ENCODE measurements at regions not wholly inside any gene's neighbourhood (a gene's known extent, or its start where the extent isn't known, plus 50 kb on each side); places are given as distances from the start of the nearest gene placed in this dataset.

DNA sequence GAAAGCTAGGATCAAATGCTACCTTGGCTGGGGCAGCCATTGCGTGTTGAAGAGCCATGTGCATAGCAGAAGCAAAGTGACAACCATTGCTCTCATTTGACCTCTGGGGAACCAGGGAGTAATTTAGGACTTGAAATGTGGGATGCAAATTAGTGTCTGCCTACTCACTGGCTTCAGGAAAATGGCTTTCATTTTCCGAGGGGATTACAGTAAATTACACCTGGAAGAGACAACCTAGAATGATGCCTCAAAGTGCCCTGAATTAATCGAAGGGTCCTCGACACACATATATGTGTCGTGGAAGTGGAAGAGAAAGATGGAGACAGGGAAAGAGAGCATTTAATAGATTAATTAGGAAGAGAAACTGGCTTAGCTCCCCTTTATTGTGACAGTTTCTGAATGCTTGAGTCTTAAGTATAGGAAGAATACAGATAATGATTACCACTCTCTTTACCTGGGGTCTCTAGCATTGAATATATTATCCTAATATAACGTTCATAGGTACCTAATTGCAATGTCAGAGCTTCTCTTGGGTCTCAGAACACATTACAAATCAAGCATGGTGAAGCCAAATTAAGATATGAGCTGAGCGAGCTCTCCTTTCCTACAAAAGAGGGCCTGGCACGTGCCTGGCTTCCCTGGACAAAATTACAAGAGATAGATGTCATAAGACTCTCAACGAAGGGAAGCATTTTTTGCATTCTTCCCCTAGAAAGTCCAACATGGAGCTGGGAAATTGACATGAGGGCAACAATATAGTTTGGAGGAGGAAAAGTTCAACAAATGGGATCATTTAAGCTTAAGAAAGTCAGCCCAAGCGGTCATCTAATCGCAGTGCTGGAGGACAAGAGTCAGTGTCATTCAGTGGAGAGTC, 59.5 kb downstream of the MYCN start (continued):
- TF ChIP-seq, protein P1, sequence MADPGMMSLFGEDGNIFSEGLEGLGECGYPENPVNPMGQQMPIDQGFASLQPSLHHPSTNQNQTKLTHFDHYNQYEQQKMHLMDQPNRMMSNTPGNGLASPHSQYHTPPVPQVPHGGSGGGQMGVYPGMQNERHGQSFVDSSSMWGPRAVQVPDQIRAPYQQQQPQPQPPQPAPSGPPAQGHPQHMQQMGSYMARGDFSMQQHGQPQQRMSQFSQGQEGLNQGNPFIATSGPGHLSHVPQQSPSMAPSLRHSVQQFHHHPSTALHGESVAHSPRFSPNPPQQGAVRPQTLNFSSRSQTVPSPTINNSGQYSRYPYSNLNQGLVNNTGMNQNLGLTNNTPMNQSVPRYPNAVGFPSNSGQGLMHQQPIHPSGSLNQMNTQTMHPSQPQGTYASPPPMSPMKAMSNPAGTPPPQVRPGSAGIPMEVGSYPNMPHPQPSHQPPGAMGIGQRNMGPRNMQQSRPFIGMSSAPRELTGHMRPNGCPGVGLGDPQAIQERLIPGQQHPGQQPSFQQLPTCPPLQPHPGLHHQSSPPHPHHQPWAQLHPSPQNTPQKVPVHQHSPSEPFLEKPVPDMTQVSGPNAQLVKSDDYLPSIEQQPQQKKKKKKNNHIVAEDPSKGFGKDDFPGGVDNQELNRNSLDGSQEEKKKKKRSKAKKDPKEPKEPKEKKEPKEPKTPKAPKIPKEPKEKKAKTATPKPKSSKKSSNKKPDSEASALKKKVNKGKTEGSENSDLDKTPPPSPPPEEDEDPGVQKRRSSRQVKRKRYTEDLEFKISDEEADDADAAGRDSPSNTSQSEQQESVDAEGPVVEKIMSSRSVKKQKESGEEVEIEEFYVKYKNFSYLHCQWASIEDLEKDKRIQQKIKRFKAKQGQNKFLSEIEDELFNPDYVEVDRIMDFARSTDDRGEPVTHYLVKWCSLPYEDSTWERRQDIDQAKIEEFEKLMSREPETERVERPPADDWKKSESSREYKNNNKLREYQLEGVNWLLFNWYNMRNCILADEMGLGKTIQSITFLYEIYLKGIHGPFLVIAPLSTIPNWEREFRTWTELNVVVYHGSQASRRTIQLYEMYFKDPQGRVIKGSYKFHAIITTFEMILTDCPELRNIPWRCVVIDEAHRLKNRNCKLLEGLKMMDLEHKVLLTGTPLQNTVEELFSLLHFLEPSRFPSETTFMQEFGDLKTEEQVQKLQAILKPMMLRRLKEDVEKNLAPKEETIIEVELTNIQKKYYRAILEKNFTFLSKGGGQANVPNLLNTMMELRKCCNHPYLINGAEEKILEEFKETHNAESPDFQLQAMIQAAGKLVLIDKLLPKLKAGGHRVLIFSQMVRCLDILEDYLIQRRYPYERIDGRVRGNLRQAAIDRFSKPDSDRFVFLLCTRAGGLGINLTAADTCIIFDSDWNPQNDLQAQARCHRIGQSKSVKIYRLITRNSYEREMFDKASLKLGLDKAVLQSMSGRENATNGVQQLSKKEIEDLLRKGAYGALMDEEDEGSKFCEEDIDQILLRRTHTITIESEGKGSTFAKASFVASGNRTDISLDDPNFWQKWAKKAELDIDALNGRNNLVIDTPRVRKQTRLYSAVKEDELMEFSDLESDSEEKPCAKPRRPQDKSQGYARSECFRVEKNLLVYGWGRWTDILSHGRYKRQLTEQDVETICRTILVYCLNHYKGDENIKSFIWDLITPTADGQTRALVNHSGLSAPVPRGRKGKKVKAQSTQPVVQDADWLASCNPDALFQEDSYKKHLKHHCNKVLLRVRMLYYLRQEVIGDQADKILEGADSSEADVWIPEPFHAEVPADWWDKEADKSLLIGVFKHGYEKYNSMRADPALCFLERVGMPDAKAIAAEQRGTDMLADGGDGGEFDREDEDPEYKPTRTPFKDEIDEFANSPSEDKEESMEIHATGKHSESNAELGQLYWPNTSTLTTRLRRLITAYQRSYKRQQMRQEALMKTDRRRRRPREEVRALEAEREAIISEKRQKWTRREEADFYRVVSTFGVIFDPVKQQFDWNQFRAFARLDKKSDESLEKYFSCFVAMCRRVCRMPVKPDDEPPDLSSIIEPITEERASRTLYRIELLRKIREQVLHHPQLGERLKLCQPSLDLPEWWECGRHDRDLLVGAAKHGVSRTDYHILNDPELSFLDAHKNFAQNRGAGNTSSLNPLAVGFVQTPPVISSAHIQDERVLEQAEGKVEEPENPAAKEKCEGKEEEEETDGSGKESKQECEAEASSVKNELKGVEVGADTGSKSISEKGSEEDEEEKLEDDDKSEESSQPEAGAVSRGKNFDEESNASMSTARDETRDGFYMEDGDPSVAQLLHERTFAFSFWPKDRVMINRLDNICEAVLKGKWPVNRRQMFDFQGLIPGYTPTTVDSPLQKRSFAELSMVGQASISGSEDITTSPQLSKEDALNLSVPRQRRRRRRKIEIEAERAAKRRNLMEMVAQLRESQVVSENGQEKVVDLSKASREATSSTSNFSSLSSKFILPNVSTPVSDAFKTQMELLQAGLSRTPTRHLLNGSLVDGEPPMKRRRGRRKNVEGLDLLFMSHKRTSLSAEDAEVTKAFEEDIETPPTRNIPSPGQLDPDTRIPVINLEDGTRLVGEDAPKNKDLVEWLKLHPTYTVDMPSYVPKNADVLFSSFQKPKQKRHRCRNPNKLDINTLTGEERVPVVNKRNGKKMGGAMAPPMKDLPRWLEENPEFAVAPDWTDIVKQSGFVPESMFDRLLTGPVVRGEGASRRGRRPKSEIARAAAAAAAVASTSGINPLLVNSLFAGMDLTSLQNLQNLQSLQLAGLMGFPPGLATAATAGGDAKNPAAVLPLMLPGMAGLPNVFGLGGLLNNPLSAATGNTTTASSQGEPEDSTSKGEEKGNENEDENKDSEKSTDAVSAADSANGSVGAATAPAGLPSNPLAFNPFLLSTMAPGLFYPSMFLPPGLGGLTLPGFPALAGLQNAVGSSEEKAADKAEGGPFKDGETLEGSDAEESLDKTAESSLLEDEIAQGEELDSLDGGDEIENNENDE (IDR thresholded peaks at IDR 0.05; ENCODE audit: insufficient replicate concordance, low read length), result no peak
- TF ChIP-seq POLR2AphosphoS5 (IDR thresholded peaks at IDR 0.05; ENCODE audit: low read depth, low read length) (no peak), TAF1 (IDR thresholded peaks at IDR 0.05; ENCODE audit: low read depth, low read length) (no peak), NRF1 (IDR thresholded peaks at IDR 0.05; ENCODE audit: low read depth, low read length) (no peak), EP300 (IDR thresholded peaks at IDR 0.05; ENCODE audit: borderline replicate concordance in 1 of 2, low read depth in 2 of 2, low read length in 2 of 2) (no peak), SP1 (IDR thresholded peaks at IDR 0.05; ENCODE audit: low read depth, low read length) (no peak), YY1 (IDR thresholded peaks at IDR 0.05; ENCODE audit: low read depth, low read length) (no peak), JUN (IDR thresholded peaks at IDR 0.05; ENCODE audit: low read depth, low read length) (no peak), CREB1 (IDR thresholded peaks at IDR 0.05) (no peak), GABPA (IDR thresholded peaks at IDR 0.05; ENCODE audit: borderline replicate concordance, insufficient read depth, low read length) (no peak), NANOG (IDR thresholded peaks at IDR 0.05; ENCODE audit: insufficient read depth, low read depth, low read length, poor library complexity, severe bottlenecking) (no peak)

All from H1 (cell line).